ENCODE measurements at regions not wholly inside any gene's neighbourhood (a gene's known extent, or its start where the extent isn't known, plus 50 kb on each side); places are given as distances from the start of the nearest gene placed in this dataset.

- TF ChIP-seq GATA3 (IDR thresholded peaks at IDR 0.05; ENCODE audit: low read depth, low read length), result no peak
- TF ChIP-seq GATA2 (IDR thresholded peaks at IDR 0.05; ENCODE audit: low read depth, low read length), result no peak
These were observed 412.3 kb upstream of the SLITRK1 start for GRCh38 chr13:84294576-84294975.

DNA sequence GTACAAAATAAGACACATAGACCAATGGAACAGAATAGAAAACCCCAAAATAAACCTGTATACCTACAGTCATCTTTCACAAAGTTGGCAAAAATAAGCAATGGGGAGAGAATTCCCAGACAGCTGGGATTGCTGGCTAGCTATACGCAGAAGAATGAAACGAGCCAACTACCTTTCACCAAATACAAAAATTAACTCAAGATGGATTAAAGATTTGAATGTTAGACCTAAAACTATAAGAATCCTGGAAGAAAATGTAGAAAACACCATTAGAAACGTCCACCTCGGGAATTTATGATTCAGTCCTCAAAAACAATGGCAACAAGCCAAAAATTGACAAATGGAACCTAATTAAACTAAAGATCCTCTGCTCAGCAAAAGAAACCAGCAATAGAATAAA, 408.1 kb upstream of the SLITRK1 start:
- no peak for TF ChIP-seq GATA2 (IDR thresholded peaks at IDR 0.05; ENCODE audit: low read depth, low read length)
- no peak for TF ChIP-seq GATA3 (IDR thresholded peaks at IDR 0.05; ENCODE audit: low read depth, low read length)

DNA sequence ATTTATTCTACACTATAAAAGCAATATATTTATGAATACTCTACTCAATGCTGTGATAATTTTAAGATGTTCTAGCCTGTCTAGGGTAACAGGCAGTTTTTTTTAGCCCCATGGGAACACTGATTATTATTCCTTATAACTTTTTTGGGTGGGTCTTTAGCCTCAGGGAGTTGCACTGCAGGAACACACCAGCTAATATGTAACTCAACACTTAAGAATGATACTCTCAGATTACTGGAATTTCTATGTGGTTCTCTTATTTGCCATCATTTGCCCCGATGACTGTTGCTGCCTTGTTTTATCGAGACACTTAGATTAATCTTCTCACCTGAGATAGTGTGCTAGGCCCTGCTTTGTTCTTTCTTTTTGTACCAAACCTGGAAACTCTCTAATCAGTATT, 396.9 kb upstream of the SLITRK1 start:
- TF ChIP-seq GATA2 (IDR thresholded peaks at IDR 0.05; ENCODE audit: low read depth, low read length) (no peak), GATA3 (IDR thresholded peaks at IDR 0.05; ENCODE audit: low read depth, low read length) (no peak)

DNA sequence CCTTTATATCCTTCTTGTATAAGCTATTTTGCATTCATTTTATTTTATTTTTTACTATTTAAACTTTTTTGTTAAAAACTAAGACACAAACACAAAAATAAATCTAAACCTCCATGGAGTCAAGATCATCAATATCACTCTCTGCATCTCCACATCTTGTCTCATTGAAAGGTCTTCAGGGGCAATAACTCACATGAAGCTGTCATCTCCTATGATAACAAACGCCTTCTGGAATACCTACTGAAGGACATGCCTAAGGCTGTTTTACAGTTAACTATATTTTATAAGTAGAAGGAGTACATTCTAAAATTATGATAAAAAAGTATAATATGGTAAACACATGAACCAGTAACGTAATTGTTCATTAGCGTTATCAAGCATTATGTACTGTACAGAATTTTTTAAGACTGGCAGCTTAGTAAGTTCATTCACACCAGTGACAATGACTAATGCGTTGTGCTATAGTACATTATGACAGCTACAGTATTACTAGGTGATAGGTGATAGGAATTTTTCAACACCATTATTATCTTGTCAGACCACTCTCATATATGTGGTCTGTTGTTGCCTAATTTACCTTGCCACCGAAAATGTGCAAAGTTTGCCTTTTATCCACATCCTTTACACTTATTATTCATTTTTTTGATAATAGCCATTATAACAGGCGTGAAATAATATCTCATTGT, 390.7 kb upstream of the SLITRK1 start:
- TF ChIP-seq GATA2 (IDR thresholded peaks at IDR 0.05; ENCODE audit: low read depth, low read length), result no peak
- no peak for TF ChIP-seq GATA3 (IDR thresholded peaks at IDR 0.05; ENCODE audit: low read depth, low read length)

GRCh38 chr13:84265257-84265764, 383.0 kb upstream of the SLITRK1 start:
- TF ChIP-seq GATA3 (IDR thresholded peaks at IDR 0.05; ENCODE audit: low read depth, low read length), result no peak
- no peak for TF ChIP-seq GATA2 (IDR thresholded peaks at IDR 0.05; ENCODE audit: low read depth, low read length)

GRCh38 chr13:84263354-84264069, 381.2 kb upstream of the SLITRK1 start:
- TF ChIP-seq GATA3 (IDR thresholded peaks at IDR 0.05; ENCODE audit: low read depth, low read length) (no peak), GATA2 (IDR thresholded peaks at IDR 0.05; ENCODE audit: low read depth, low read length) (no peak)

DNA sequence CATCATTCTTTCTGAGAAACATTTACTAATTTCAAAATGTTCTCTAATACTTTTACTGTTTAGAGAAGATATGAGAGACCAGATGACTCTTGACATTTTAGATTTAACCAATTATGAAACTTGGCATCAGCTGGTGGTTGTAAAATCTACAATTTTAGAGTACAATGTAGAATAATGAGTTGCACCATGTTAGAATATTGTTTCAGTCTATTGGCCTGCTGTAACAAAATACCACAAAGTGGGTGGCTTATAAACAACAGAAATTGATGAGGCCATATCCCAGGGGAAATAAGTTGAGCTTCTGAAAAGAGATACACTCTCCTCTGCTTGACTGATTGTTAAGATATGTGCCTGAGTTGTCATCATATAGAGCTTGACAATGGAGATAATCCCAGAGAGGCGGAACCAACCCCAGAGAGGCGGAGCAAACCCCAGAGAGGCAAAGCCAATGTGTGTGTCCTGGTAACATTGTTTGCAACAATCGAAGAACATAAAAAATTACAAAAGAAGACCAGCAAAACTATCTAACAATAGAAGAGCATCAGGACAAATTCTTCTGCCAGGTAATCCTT, 373.0 kb upstream of the SLITRK1 start:
- TF ChIP-seq GATA3 (IDR thresholded peaks at IDR 0.05; ENCODE audit: low read depth, low read length), result no peak
- no peak for TF ChIP-seq GATA2 (IDR thresholded peaks at IDR 0.05; ENCODE audit: low read depth, low read length)

GRCh38 chr13:84249463-84249862, 367.2 kb upstream of the SLITRK1 start:
- TF ChIP-seq GATA3 (IDR thresholded peaks at IDR 0.05; ENCODE audit: low read depth, low read length) (no peak), GATA2 (IDR thresholded peaks at IDR 0.05; ENCODE audit: low read depth, low read length) (no peak)

GRCh38 chr13:84243340-84243739, 361.1 kb upstream of the SLITRK1 start:
- TF ChIP-seq GATA2 (IDR thresholded peaks at IDR 0.05; ENCODE audit: low read depth, low read length), result no peak
- TF ChIP-seq GATA3 (IDR thresholded peaks at IDR 0.05; ENCODE audit: low read depth, low read length), result no peak

DNA sequence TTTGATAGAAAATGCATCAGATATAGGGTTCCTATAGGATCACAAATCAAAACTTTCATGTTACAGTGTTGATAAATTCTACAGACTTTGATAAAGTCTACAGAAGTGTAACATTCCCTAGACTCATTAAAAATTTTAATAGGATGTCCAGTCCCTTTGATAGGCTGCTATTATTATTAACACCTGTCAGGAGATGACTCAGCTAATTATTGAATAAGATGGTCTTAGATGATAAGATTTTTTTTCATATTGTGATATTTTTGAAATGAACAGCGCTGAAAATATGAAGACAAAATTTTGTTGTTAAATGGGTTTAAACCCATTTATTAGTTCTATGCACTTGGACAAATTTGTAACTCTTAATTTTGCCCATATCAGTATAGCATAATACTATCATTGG, 356.8 kb upstream of the SLITRK1 start:
- no peak for TF ChIP-seq GATA2 (IDR thresholded peaks at IDR 0.05; ENCODE audit: low read depth, low read length)

GRCh38 chr13:84238381-84238780, 356.1 kb upstream of the SLITRK1 start:
- TF ChIP-seq GATA3 (IDR thresholded peaks at IDR 0.05; ENCODE audit: low read depth, low read length) (no peak), GATA2 (IDR thresholded peaks at IDR 0.05; ENCODE audit: low read depth, low read length) (no peak)

DNA sequence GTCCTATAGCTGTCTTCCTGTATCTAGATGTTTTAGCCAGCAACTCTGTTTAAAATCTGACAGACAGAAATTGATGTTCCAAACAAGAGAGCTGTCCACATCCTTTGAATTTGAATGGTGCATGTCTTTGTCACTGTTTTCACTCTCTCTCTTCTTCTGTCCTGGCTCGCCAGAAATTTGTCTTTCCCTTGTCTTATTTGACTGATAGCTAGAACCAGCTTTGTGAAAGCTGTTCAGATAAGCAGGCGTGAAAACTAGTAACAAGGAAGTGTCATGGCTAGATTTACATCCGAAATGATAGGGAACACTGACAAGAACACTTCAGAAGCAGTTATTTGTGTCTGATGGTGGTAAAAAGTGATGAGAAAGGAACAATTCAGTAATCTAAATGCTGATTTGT, 354.9 kb upstream of the SLITRK1 start:
- TF ChIP-seq GATA2 (IDR thresholded peaks at IDR 0.05; ENCODE audit: low read depth, low read length), result no peak
- no peak for TF ChIP-seq GATA3 (IDR thresholded peaks at IDR 0.05; ENCODE audit: low read depth, low read length)

GRCh38 chr13:84234416-84234815, 352.1 kb upstream of the SLITRK1 start:
- no peak for TF ChIP-seq GATA2 (IDR thresholded peaks at IDR 0.05; ENCODE audit: low read depth, low read length)
- no peak for TF ChIP-seq GATA3 (IDR thresholded peaks at IDR 0.05; ENCODE audit: low read depth, low read length)

- TF ChIP-seq GATA2 (IDR thresholded peaks at IDR 0.05; ENCODE audit: low read depth, low read length) (no peak), GATA3 (IDR thresholded peaks at IDR 0.05; ENCODE audit: low read depth, low read length) (no peak)
These were observed 348.3 kb upstream of the SLITRK1 start for GRCh38 chr13:84230568-84230967.

DNA sequence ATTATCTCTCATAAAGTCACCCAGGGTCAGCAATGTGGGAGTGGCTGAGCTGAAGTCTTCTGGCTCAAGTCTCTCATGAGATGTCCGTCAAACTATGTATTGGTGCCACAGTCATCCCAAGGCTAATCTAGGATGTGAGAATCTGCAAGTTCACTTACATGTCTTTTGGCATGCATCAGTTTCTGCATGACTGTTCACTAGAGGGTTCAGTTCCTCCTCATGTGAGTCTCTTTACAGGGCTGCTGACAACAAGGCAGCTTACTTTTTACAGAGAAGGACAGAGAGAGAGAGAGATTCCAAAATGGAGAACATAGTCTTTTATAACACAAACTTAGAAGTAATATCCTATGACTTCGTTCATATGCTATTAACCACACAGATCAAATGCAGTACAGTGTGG, 328.8 kb upstream of the SLITRK1 start:
- TF ChIP-seq GATA2 (IDR thresholded peaks at IDR 0.05; ENCODE audit: low read depth, low read length) (no peak), GATA3 (IDR thresholded peaks at IDR 0.05; ENCODE audit: low read depth, low read length) (no peak)
